H1 (cell line): ENCODE measurements at regions not wholly inside any gene's neighbourhood (a gene's known extent, or its start where the extent isn't known, plus 50 kb on each side); places are given as distances from the start of the nearest gene placed in this dataset.

Experiments
- CTCF ChIA-PET: fragments of 300-600 bp; sonication (Branson Sonifier 250); formaldehyde crosslinking; loops from one replicate; lab custom pipeline; 2021; ENCODE audit not compliant: partially characterized antibody; lab: Charles Lee
- POLR2A ChIA-PET: fragments of 300-600 bp; sonication (Branson Sonifier 250); formaldehyde crosslinking; loops from one replicate; lab custom pipeline; 2021; ENCODE audit warnings: inconsistent platforms; ENCODE audit not compliant: partially characterized antibody; lab: Charles Lee
- DNase-seq, 2 experiments: peaks; one replicate each; pipeline versions ENCODE4 v3.0.0 to v3.0.0-alpha.2; 2010 to 2022; ENCODE audit warnings: low spot score in 2 of 2, low read depth in 1 of 2, mixed read lengths in 1 of 2
- FAIRE-seq: peaks from 2 replicates; lab custom pipeline; 2011; peaks lifted over from hg19 to GRCh38; lab: Jason Lieb, UNC
- H2AFZ ChIP-seq: 2 replicates; pipeline ENCODE4 v1.8.1; 2012; ENCODE audit warnings: low read length, inconsistent platforms
- H2AK5ac ChIP-seq: 2 replicates; pipeline ENCODE4 v1.6.1; 2013; ENCODE audit warnings: low read depth, low read length
- H2BK120ac ChIP-seq: replicated peaks from 2 replicates; pipeline ENCODE3; 2013; ENCODE audit warnings: low read depth, low read length, inconsistent platforms
- H2BK12ac ChIP-seq: 2 replicates; pipeline ENCODE4 v1.6.1; 2013; ENCODE audit warnings: low read depth, low read length
- H2BK15ac ChIP-seq: 2 replicates; pipeline ENCODE4 v1.6.1; 2013; ENCODE audit warnings: low read length
- H2BK20ac ChIP-seq: 2 replicates; pipeline ENCODE4 v1.6.1; 2013; ENCODE audit warnings: low read length
- H2BK5ac ChIP-seq: 2 replicates; pipeline ENCODE4 v1.6.1; 2013; ENCODE audit warnings: low read depth, low read length
- H3K14ac ChIP-seq: 2 replicates; pipeline ENCODE4 v1.6.1; 2013; ENCODE audit warnings: inconsistent platforms; ENCODE audit not compliant: insufficient read length
- H3K18ac ChIP-seq: 2 replicates; pipeline ENCODE4 v1.6.1; 2013; ENCODE audit warnings: low read length; ENCODE audit errors: extremely low read depth
- H3K23ac ChIP-seq: 2 replicates; pipeline ENCODE4 v1.6.1; 2013; ENCODE audit warnings: inconsistent platforms; ENCODE audit not compliant: insufficient read length
- H3K23me2 ChIP-seq: 2 replicates; pipeline ENCODE4 v1.6.1; 2013; ENCODE audit warnings: low read depth, low read length
- H3K27ac ChIP-seq: 2 replicates; pipeline ENCODE4 v1.6.1; 2011; ENCODE audit warnings: low read depth, low read length, inconsistent platforms
- H3K27me3 ChIP-seq, 4 experiments: replicated peaks in 1 of 4; 1 replicate in 1 of 4; 2 replicates in 3 of 4; pipeline versions ENCODE4 v1.6.1 to v1.8.1; 2011 to 2013; ENCODE audit warnings: low read length in 3 of 4, mild to moderate bottlenecking in 3 of 4, inconsistent platforms in 2 of 4, mixed read lengths in 2 of 4, moderate library complexity in 1 of 4; ENCODE audit not compliant: control insufficient read depth in 3 of 4, insufficient read depth in 3 of 4; ENCODE audit errors: extremely low read depth in 1 of 4
- H3K36me3 ChIP-seq, 4 experiments: 2 replicates each; pipeline versions ENCODE4 v1.6.1 to v1.8.1; 2011 to 2013; ENCODE audit warnings: mild to moderate bottlenecking in 4 of 4, low read length in 3 of 4, moderate library complexity in 2 of 4, control low read depth in 1 of 4, inconsistent platforms in 1 of 4; ENCODE audit not compliant: insufficient read depth in 4 of 4, control insufficient read depth in 2 of 4
- H3K4ac ChIP-seq: replicated peaks from 2 replicates; pipeline ENCODE3; 2013; ENCODE audit warnings: low read length, low read depth, mixed read lengths, inconsistent platforms; ENCODE audit not compliant: insufficient read length
- H3K4me1 ChIP-seq, 4 experiments: replicated peaks in 1 of 4; 1 replicate in 1 of 4; 2 replicates in 3 of 4; pipeline versions ENCODE4 v1.6.1 to v1.8.1; 2011 to 2013; ENCODE audit warnings: low read length in 3 of 4, inconsistent platforms in 2 of 4, mixed read lengths in 1 of 4; ENCODE audit not compliant: insufficient read depth in 4 of 4, control insufficient read depth in 3 of 4
- H3K4me2 ChIP-seq, 2 experiments: 2 replicates each; pipeline versions ENCODE4 v1.6.1 to v1.8.1; 2011 to 2013; ENCODE audit warnings: low read depth in 2 of 2, low read length in 2 of 2, control low read depth in 1 of 2, inconsistent platforms in 1 of 2, mild to moderate bottlenecking in 1 of 2; ENCODE audit not compliant: insufficient read depth in 1 of 2
- H3K4me3 ChIP-seq, 4 experiments: fragments of 200-600, 300-600 bp in 1 of 4; sonication (generic), shearing (Covaris generic), sonication (Bioruptor Twin) in 1 of 4; 2 replicates each; pipeline versions ENCODE4 v1.5.1 to v1.8.1; 2011 to 2016; ENCODE audit warnings: low read length in 4 of 4, low read depth in 3 of 4, control low read depth in 2 of 4, inconsistent platforms in 2 of 4, mild to moderate bottlenecking in 2 of 4, mixed read lengths in 1 of 4, moderate library complexity in 1 of 4; ENCODE audit not compliant: insufficient read depth in 2 of 4; ENCODE audit errors: extremely low read depth in 1 of 4
- H3K56ac ChIP-seq: replicated peaks from 2 replicates; pipeline ENCODE3; 2013; ENCODE audit warnings: low read depth, mild to moderate bottlenecking, mixed read lengths, low read length, inconsistent platforms; ENCODE audit not compliant: insufficient read length
- H3K79me1 ChIP-seq: 2 replicates; pipeline ENCODE4 v1.6.1; 2013; ENCODE audit warnings: low read depth, low read length, control low read depth
- H3K79me2 ChIP-seq, 2 experiments: 2 replicates each; pipeline versions ENCODE4 v1.6.1 to v1.8.1; 2012 to 2013; ENCODE audit warnings: low read length in 2 of 2, mild to moderate bottlenecking in 2 of 2, inconsistent platforms in 1 of 2; ENCODE audit not compliant: insufficient read depth in 2 of 2, control insufficient read depth in 1 of 2
- H3K9ac ChIP-seq, 4 experiments: replicated peaks in 1 of 4; 1 replicate in 1 of 4; 2 replicates in 3 of 4; pipeline versions ENCODE4 v1.6.1 to v1.8.1; 2011 to 2013; ENCODE audit warnings: low read depth in 3 of 4, low read length in 3 of 4, control low read depth in 2 of 4, mild to moderate bottlenecking in 2 of 4, moderate library complexity in 2 of 4, inconsistent platforms in 1 of 4; ENCODE audit errors: extremely low read depth in 1 of 4
- H3K9me3 ChIP-seq, 2 experiments: 2 replicates each; pipeline versions ENCODE4 v1.6.1 to v1.8.1; 2012 to 2013; ENCODE audit warnings: mild to moderate bottlenecking in 2 of 2, moderate library complexity in 2 of 2, control low read depth in 1 of 2, inconsistent platforms in 1 of 2, low read depth in 1 of 2, low read length in 1 of 2, mixed read lengths in 1 of 2; ENCODE audit not compliant: insufficient read depth in 2 of 2
- H4K20me1 ChIP-seq, 2 experiments: replicated peaks in 1 of 2; 2 replicates each; pipeline versions ENCODE3 to v1.8.1; 2011 to 2013; ENCODE audit warnings: inconsistent platforms in 2 of 2, low read length in 2 of 2, mild to moderate bottlenecking in 1 of 2; ENCODE audit not compliant: insufficient read depth in 2 of 2, control insufficient read depth in 1 of 2
- H4K5ac ChIP-seq: 2 replicates; pipeline ENCODE4 v1.6.1; 2013; ENCODE audit warnings: low read length, low read depth, mixed read lengths, inconsistent platforms; ENCODE audit not compliant: insufficient read length
- H4K8ac ChIP-seq: 2 replicates; pipeline ENCODE4 v1.8.0; 2013; ENCODE audit warnings: mild to moderate bottlenecking, moderate library complexity, low read length, inconsistent platforms; ENCODE audit not compliant: insufficient read depth; ENCODE audit errors: extremely low read depth
- H4K91ac ChIP-seq: replicated peaks from 2 replicates; pipeline ENCODE3; 2013; ENCODE audit warnings: low read length, mixed read lengths, inconsistent platforms; ENCODE audit not compliant: insufficient read length
- KDM5A ChIP-seq: fragments of 200-600 bp; IDR thresholded peaks from 2 replicates; pipeline ENCODE4 v1.7.1; 2012; ENCODE audit warnings: mild to moderate bottlenecking, low read length, inconsistent platforms, mixed read lengths
- MAX ChIP-seq: IDR thresholded peaks from 2 replicates; pipeline ENCODE4 v1.6.1; 2012; ENCODE audit warnings: inconsistent platforms
- POU5F1 ChIP-seq: IDR thresholded peaks from 2 replicates; pipeline ENCODE4 v1.6.1; 2011; ENCODE audit warnings: low read depth, mild to moderate bottlenecking, low read length, moderate library complexity
- TAF7 ChIP-seq: optimal IDR thresholded peaks from 2 replicates; pipeline ENCODE3; 2011; ENCODE audit warnings: low read depth, mild to moderate bottlenecking, inconsistent platforms, low read length, moderate library complexity, borderline replicate concordance
- YY1 ChIP-seq: IDR thresholded peaks from 2 replicates; pipeline ENCODE4 v1.6.1; 2011; ENCODE audit warnings: low read depth, mild to moderate bottlenecking, low read length

DNA sequence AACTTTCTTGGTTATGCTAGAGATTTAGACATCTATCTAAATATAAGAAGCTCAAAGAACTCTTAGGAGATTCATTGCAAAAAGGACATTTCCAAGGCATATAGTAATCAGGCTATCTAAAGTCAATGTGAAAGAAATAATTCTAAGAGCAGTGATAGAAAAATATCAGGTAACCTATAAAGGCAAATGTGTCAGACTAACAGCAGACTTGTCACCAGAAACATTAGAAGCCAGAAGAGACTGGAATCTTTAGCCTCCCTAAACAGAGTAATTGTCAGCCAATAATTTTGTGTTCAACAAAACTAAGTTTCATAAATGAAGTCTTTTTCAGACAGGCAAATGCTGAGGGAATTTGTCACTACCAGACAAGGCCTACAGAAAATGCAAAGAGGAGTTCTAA, 122.0 kb upstream of the SCAF11 start:
- no peak for DNase-seq
- no peak overlapping the region for H3K4me3 ChIP-seq
- H2AK5ac ChIP-seq, result no peak overlapping the region
- H2BK12ac ChIP-seq, result no peak overlapping the region
- H2BK15ac ChIP-seq, result no peak overlapping the region
- H2AFZ ChIP-seq, result no peak overlapping the region
- H4K8ac ChIP-seq, result no peak overlapping the region
- no peak overlapping the region for H3K56ac ChIP-seq
- H4K20me1 ChIP-seq, result no peaks in the 10 kb centered on the region
- no peak overlapping the region for H3K4ac ChIP-seq
- no peak overlapping the region for H3K18ac ChIP-seq
- H3K79me2 ChIP-seq, result no peaks in the 10 kb centered on the region
- no peak overlapping the region for H2BK120ac ChIP-seq
- H3K27ac ChIP-seq, result no peak overlapping the region
- H3K9me3 ChIP-seq, result peaks cover 0 to 2% of the 10 kb centered on the region in 2 experiments; a peak in 2 of 4 replicates
- no peaks in the 10 kb centered on the region for H3K79me1 ChIP-seq
- no peak overlapping the region for H2BK5ac ChIP-seq
- H3K14ac ChIP-seq, result no peak overlapping the region
- no peak overlapping the region for H4K5ac ChIP-seq
- no peak overlapping the region for H3K23ac ChIP-seq
- FAIRE-seq, result no peak
- no peaks in the 10 kb centered on the region for H3K27me3 ChIP-seq
- no peak overlapping the region for H3K4me2 ChIP-seq
- ChIA-PET CTCF (interaction anchor here (1.6 kb wide), 1 partner anchor 12 kb away, joined by 8 read pairs; no protein-coding TSS in a partner anchor), POLR2A (no interaction called here)
- H3K23me2 ChIP-seq, result no peaks in the 10 kb centered on the region
- no peak overlapping the region for H2BK20ac ChIP-seq
- no peaks in the 10 kb centered on the region for H3K4me1 ChIP-seq
- H4K91ac ChIP-seq, result no peak overlapping the region
- no peaks in the 10 kb centered on the region for H3K36me3 ChIP-seq
- no peak overlapping the region for H3K9ac ChIP-seq
- no peak for TF ChIP-seq YY1
- TF ChIP-seq TAF7, result no peak
- no peak for TF ChIP-seq KDM5A
- no peak for TF ChIP-seq MAX
- no peak for TF ChIP-seq POU5F1
